ENCODE measurements at regions not wholly inside any gene's neighbourhood (a gene's known extent, or its start where the extent isn't known, plus 50 kb on each side); places are given as distances from the start of the nearest gene placed in this dataset.

DNA sequence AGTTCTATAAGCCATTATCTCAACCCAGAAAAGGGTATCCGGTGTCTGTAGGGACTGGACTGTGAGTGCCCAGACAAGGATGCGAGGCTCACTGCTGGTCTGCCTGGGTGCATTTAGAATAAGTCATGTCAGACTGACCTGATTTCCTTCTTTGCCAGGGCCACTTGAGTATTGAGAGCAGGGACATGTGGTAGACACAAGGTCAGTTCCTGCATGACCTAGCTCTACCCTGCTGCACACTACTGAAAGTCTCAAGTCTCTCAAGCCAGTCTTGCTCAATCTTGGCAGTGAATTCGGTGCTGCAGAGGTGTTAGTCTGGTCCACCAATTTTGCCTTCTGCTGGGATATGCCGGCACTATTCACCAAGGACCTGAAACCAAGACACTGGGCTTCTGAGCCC is 180.1 kb downstream of the C1orf94 start:
- H2BK120ac ChIP-seq (ENCODE audit: low read depth, low read length, poor library complexity, severe bottlenecking) = no peak overlapping the region
- no peaks in the 10 kb centered on the region for H3K79me1 ChIP-seq (ENCODE audit: insufficient read depth, low read depth, low read length, poor library complexity, severe bottlenecking)
- peaks cover 11 to 14% of the 10 kb centered on the region in 2 experiments; a peak in 3 of 4 replicates for H3K4me1 Mint-ChIP-seq
- H3K27ac Mint-ChIP-seq = no peak overlapping the region
- H3K27me3 ChIP-seq (ENCODE audit: insufficient read depth, low read length) = no peaks in the 10 kb centered on the region
- no peak overlapping the region for H2AK5ac ChIP-seq (ENCODE audit: insufficient read length, low read length)
- H3K4me3 Mint-ChIP-seq = no peak overlapping the region
- H2BK15ac ChIP-seq (ENCODE audit: low read depth, low read length) = no peak overlapping the region
- no peaks in the 10 kb centered on the region for H3K4me1 ChIP-seq (ENCODE audit: insufficient read depth, low read length)
- no peak overlapping the region for H4K91ac ChIP-seq (ENCODE audit: insufficient read length, low read depth, low read length)
- H3K23ac ChIP-seq (ENCODE audit: insufficient read length, low read depth, low read length) = no peak overlapping the region
- H3K23me2 ChIP-seq (ENCODE audit: insufficient read length, low read depth, low read length, poor library complexity, severe bottlenecking) = no peaks in the 10 kb centered on the region
- H2AFZ ChIP-seq (ENCODE audit: low read length) = no peak overlapping the region
- no peak overlapping the region for H2BK12ac ChIP-seq (ENCODE audit: insufficient read length, low read depth, low read length)
- H4K5ac ChIP-seq (ENCODE audit: insufficient read length, low read depth, low read length) = no peak overlapping the region
- no peak overlapping the region for H3K27ac ChIP-seq (ENCODE audit: insufficient read length, low read depth, low read length)
- TF ChIP-seq, protein P1, sequence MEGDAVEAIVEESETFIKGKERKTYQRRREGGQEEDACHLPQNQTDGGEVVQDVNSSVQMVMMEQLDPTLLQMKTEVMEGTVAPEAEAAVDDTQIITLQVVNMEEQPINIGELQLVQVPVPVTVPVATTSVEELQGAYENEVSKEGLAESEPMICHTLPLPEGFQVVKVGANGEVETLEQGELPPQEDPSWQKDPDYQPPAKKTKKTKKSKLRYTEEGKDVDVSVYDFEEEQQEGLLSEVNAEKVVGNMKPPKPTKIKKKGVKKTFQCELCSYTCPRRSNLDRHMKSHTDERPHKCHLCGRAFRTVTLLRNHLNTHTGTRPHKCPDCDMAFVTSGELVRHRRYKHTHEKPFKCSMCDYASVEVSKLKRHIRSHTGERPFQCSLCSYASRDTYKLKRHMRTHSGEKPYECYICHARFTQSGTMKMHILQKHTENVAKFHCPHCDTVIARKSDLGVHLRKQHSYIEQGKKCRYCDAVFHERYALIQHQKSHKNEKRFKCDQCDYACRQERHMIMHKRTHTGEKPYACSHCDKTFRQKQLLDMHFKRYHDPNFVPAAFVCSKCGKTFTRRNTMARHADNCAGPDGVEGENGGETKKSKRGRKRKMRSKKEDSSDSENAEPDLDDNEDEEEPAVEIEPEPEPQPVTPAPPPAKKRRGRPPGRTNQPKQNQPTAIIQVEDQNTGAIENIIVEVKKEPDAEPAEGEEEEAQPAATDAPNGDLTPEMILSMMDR (conservative IDR thresholded peaks at IDR 0.05) = no peak
- H3K27me3 Mint-ChIP-seq (ENCODE audit: low read depth) = peaks cover 15% of the 10 kb centered on the region
- H2BK5ac ChIP-seq (ENCODE audit: insufficient read length, low read length) = no peak overlapping the region
- H3K36me3 Mint-ChIP-seq (ENCODE audit: insufficient read depth in 1 of 3, low read depth in 3 of 3) = no peaks in the 10 kb centered on the region
- no peaks in the 10 kb centered on the region for H4K20me1 ChIP-seq (ENCODE audit: control insufficient read depth, insufficient read depth, insufficient read length)
- DNase-seq = no peak
- no peak overlapping the region for H3K4ac ChIP-seq (ENCODE audit: low read depth, low read length)
- no peaks in the 10 kb centered on the region for H3K9me3 ChIP-seq (ENCODE audit: control insufficient read depth, low read depth, low read length)
- H3K79me2 ChIP-seq (ENCODE audit: insufficient read depth, low read length) = no peaks in the 10 kb centered on the region
- no peak overlapping the region for H3K18ac ChIP-seq (ENCODE audit: insufficient read length, low read depth, low read length)
- no peak overlapping the region for H2BK20ac ChIP-seq (ENCODE audit: low read depth, low read length, poor library complexity, severe bottlenecking)
- H3K9ac ChIP-seq (ENCODE audit: extremely low read depth, insufficient read length, low read length) = no peak overlapping the region
- H3K14ac ChIP-seq (ENCODE audit: insufficient read depth, low read length) = no peak overlapping the region
- no peaks in the 10 kb centered on the region for H3K9me3 Mint-ChIP-seq
- no peak overlapping the region for H3T11ph ChIP-seq (ENCODE audit: low read length)
- H3K56ac ChIP-seq (ENCODE audit: insufficient read length, low read depth, low read length) = no peak overlapping the region
- H4K8ac ChIP-seq (replicated peaks; ENCODE audit: insufficient read length, low read depth, low read length) = no peak overlapping the region
- no CpG with 5 or more reads among the region's 4 CpGs for WGBS (ENCODE audit: extremely low coverage, insufficient read length, low lambda C conversion rate)
- H3K4me2 ChIP-seq (ENCODE audit: insufficient read depth, insufficient read length, low read length) = no peak overlapping the region

Measured in H9 (cell line).